GM19240 (cell line): ENCODE measurements at regions not wholly inside any gene's neighbourhood (a gene's known extent, or its start where the extent isn't known, plus 50 kb on each side); places are given as distances from the start of the nearest gene placed in this dataset.

ENCODE experiments used
- DNase-seq: peaks from one replicate; pipeline ENCODE4 v3.0.0; 2011; ENCODE audit warnings: low spot score; ENCODE audit not compliant: insufficient read length

DNA sequence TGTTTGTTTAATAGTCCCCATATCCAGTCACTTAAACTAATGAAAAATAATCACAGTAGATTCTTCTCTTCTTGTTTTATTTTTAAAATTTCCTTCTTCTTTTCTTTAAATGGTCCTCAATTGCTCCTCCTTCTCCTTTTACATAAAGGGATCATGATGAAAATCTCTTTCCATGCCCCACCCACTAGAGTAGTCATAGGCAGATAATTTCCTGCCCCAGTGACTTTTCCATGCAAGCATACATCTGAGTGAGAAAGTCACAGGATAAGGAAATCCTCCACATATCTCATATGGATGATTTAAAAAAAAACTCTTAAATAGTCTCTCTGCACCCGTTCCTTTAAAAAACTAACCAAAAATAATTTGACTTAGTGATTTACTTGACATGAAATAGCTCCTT is 552.3 kb upstream of the SETBP1 start:
- no peak for DNase-seq

DNA sequence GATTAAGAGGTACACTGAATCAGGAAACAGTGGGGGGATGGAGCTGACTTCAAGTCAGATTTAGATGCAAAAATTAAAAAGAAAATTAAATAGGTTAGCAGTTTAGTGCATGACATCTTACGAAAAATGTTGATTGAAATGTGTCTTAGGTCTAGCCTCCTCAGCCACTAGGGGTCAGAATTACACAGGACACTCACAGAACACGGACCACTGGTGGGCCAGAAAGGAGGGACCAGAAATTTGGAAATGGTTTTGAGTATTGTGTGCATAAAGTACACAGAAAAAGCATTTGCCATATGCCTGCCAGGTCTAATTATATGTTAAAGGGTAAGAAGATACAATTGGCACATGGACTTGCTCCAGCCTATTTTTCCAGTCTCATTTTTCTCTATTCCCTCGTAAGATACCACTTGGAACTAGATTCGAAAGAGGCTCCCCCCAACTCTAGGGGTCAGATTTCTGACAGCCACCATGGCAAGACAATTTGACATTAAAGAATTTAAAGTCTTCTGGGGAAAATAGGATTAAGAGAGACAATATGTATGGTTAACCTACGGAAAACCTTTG is 550.2 kb upstream of the SETBP1 start:
- DNase-seq, result peak; percentile 6

DNA sequence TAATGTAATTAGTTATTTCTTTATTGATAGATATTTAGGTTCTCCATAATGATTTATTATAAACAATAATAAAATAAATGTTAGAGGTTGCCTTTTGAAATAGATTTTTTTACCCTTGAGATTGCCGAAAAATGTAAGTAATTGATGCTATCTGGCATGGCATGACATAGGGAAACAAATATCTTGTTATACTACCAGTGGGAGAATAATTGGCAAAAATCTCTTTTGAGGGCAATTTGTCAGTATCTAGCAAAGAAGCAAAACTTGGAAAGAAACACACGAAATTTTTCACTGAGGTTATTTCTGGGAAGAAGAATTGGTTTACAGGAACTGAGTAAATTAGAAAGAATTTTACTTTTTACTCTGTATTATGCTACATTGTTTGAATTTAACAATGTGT is 547.2 kb upstream of the SETBP1 start:
- DNase-seq, result no peak

DNA sequence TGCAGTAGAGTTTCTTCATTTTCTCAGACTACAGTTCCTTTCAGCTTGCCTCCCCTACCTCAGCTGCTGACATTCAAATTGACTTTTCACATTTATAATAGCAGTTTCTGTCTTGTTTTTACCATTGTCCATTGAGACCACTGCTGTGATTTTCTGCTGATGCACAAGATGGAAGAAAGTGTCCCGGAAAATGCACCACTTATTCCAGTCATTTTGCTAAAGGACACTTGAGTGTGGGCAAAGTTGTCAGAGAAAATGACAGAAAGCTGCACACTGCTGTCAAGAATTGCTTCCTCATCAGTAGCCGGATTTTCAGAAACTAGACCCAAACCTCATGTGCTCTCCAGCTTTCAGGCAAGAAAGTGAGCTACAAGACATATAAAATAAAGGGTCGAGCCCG is 546.2 kb upstream of the SETBP1 start:
- no peak for DNase-seq

DNA sequence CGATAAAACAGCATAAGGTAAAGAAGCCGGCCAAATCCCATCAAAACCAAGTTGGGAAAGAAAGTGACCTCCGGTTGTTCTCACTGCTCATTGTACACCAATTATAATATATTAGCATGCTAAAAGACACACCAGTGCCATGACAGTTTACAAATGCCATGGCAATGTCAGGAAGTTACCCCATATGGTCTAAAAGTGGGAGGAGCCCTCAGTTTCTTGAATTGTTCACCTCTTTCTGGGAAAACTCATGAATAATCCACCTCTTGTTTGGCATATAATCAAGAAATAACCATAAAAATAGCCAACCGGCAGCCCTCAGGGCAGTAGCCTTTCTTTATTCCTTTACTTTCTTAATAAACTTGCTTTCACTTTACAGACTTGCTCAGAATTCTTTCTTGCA is 544.9 kb upstream of the SETBP1 start:
- DNase-seq, result no peak

DNA sequence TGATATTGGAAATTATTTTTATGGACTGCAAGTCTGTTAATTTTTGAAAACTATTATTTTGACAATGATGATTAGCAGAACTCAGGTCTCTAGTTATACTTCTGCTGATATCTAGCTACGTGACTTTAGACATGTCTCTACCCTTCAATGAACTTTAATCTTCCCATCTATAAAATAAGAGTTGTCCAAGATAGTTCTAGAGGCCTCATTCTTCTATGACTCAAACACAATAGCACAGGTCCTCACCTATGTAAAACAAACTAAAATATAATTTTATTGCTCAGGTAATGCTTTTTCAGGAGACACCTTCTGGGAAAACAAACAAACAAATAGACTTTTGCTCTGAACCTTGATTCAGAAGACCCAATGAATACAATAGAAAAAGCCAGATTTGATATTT is 544.4 kb upstream of the SETBP1 start:
- no peak for DNase-seq

DNA sequence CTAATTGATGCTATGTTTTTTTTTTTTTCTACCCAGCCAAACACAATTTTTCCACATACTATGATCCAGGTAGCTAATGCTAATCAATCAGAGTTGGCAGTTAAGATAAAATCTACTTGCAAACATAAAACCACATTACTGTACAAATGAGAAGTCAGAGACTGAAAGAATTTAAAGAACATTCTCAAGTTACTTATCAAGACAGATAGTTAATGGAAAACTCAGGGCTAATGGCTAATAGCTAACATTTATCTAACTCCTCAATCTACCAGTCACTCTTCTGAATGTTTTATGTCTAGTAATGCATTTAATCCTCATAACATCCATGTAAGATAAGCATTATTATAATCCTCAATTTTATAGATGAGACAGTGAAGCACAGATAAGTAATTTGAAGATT is 537.6 kb upstream of the SETBP1 start:
- DNase-seq, result no peak

DNA sequence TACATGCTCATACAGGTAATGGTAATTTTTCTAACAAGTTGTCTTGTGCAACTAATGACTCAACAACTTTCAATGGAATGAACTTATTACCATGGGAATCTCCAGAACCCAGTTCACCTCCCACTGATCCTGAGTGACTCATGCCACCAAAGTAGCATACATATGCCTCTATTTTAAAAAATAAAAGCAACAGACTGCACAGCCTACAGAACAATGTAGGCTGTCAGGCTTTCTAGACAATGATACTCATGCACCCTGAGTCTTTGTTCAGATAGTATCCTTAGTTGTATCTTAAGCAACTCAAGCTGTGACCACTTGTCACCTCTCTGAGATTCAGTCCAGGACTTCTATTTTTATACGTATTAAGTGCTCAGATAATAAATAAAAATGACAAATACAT is 531.0 kb upstream of the SETBP1 start:
- DNase-seq, result no peak

DNA sequence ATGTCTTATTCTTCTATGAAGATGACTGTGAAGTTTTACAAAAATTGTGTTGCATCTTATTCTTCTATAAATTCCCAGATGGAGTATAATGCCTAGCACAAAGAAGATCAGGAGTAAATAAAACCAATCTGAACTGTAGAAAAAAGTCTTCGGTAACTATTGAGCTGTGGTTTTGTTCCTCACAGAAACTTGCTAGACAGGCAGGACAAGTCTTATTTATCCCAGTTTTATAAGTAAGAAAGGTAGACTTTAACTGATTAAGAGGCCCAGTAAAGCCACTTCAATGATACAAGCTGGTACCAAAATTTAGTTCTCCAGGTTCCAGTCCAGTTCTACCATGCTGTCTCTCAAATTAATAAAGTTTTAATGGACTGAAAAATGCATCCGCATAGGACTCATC is 526.7 kb upstream of the SETBP1 start:
- no peak for DNase-seq

DNA sequence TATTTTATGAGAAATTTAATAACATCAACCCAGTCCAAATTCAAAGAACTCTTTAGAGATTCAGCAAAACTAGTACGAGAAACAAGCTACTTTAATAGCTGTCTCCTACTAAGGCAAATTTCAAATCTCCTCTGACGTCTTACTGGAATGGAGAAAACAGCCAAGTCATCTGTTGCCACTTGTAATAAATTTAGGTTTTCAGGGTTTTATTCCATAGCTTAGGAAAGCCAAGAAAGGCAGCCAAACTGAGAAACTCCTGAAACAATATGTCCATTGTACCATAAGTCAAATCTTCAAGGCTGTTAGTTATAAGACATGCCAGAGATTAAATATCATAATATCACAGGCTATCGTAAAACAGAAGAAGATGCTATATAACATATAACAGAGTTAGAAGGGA is 524.6 kb upstream of the SETBP1 start:
- DNase-seq, result no peak

DNA sequence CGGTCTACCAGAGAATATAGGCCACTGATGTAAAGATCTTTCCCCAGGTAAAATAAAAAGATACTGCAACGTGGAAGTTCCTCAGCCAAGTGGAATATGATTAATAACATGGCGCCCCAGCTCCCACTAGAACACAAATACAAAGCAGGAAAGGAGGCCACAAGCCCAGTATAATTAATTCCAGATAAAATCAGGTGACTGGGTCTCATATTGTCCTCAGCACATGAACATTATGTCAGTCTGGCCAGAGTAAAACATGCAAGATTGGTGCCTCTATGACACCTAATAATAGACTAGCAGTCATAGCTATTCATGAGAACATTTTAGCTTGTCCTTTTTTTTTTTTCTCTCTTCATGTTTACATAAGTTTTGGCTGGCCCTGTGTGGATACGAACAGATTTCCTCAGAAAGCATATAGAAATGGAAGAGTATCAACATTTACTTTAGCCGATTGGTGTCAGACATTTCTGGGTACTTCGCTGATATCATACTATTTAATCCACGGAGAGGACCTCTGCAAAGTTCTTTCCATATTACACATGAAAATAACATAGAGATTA is 523.8 kb upstream of the SETBP1 start:
- no peak for DNase-seq

DNA sequence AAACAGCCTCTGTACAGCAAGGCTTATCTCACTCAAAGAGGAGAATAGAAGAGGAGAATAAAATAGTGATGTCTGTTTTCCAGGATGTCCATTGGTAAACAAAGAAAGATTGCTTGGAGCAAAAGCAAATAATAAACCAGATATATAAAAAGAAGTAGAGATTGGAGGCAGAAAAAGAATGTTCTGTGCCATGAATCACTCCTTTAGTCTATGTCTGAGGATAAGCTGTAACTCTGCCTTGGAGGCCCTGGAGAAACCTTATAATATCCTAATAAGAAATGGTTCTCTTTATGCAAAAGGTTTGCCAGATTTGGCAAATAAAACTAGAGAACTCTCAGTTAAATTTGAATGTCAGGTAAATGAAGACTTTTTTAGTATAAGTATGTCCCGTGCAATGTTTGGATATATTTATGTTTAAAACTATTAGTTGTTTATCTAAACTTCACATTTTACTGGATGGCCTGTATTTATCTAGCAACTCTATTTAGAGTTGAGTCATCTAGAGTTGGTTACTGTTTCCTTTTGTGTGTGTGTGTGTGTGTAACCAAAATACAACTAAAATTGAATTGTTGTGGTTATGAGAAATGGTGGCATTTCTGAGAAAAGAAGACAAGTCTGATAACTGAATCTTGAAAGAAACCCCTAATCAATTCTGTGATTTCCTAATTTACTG is 510.3 kb upstream of the SETBP1 start:
- no peak for DNase-seq

DNA sequence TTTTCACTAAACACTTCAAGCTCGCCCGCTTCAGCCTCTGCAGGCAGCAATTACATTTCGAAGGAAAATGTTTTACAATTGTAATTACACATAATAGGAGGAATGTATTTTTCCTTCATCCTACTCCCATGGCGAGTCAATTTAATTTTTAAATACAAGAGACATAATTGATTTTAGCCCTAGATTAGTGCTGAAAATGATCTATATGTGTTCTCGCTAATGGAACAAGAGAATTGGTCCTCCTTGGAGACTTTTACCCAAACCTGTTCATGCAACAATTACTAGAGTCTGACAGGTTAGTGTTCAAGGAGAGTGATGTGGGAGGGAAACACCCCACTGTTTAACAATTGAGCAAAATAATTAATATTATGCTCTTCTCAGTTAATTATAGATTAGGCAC is 509.4 kb upstream of the SETBP1 start:
- no peak for DNase-seq

DNA sequence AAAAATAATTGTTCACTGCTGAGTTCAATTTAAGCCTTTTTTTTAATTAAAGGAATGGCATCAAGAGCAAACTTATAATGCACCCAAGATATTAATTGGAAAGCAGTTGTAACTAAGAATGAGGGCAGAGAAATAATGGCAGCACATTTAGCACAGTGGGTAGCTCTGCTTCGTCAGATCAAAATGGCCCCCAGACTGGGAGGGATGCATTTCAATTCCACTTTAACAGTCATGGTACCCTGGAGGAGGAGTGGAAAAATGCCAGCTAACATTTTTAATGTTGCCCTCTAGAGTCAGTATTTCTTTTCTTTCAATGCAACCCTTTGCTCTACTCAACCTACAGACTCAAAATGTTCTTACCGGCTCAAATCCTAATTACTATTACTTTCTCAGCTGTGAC is 504.8 kb upstream of the SETBP1 start:
- no peak for DNase-seq

DNA sequence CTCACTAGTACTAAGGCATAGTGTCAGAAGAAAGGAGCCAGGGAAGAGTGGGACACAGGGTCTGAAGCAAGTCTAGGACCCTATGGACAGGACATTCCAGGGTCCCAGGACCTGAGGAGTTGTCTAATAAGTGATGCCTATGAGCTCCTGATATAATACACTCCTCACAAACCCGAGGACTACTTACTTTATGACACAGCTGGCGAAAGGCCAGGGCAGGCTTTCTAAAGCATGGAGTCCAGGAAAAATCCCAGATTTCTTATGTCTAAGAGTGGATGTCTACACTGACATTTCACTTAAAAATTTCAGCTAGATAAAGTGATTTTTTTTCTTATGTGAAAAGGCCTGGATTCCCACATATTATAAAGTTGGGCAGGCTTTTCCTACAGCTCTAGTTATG is 502.2 kb upstream of the SETBP1 start:
- no peak for DNase-seq

DNA sequence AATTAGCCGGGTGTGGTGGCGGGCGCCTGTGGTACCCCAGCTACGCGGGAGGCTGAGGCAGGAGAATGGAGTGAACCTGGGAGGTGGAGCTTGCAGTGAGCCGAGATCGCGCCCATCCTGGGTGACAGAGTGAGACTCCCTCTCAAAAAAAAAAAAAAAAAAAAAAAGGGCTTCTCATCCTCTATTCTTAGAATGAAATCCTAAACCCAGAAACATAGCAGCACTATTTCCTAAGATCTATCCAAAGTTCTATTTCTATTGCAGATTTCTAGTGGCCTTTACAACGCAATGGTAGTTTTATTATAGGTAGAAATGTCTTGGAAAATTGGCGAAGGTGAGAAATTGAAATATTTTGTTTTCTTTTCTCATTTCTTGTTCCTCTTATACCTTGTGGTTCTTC is 501.0 kb upstream of the SETBP1 start:
- no peak for DNase-seq

DNA sequence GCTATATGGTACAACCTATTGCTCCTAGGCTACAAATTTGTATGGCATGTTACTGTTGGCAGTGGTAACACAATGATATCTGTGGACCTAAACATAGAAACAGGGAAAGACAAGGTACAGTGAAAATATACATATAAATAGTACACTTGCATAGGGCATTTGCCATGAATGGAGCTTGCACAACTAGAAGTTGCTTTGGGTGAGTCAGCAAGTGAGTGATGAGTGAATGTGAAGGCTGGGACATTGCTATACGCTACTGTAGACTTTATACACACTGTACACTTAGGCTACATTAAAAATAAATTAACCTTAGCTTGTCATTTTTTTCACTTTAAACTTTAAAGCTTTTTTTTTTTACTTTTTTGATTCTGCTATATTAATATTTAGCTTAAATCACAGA is 500.0 kb upstream of the SETBP1 start:
- DNase-seq, result no peak

DNA sequence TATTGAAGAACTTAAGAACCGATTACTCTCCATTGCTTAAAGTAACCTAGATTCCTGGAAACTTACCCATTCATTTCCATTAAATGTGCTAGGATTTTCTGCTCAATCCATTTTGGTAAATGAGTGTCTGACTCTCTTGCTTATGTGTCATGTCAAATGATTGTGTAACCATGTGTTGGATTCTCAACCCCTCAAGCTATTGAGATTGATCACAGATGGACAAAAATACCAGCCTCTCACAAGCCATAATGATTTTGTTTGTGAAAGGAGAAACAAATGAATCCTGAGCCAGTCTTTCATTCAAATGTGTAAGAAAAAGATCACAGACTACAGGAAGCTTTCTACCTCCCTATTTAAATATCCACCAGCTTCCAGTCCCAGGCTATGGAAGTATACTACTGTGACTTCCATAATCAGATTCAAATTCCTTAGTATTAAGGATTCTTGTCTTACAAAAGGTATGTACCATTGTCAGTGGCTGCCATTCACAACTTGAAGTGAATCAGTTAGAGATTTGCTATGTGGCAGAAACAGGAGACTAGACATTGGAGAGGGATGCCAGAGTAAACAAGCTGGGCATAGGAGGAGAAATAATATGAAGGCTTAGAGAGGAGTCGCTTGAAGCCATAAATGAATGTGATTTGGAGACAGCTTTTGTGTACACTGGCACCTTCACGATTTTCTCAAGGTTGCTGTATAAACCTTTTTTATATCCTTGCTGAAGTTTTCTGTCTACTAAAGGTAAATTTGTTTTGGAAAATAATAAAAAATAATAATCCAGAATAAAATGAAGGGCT is 498.5 kb upstream of the SETBP1 start:
- DNase-seq, result no peak

DNA sequence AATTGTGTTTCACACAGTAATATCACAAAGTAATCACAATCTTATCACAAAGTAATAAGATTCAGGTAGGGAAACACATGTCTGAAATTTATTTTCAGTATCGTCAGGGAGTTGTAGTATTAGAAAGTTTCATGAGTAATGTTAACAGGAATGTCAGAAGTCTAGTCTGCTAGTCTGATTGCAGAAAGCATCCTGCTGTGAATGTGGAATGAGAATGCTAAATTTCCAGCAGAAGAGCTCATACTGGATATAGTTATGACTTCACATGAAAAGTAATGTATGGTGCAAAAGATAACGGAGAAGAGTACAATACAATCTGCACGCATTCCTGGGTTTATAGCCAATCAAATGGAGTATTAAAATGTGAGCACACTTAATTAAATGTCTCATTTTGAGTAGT is 494.7 kb upstream of the SETBP1 start:
- DNase-seq, result no peak

DNA sequence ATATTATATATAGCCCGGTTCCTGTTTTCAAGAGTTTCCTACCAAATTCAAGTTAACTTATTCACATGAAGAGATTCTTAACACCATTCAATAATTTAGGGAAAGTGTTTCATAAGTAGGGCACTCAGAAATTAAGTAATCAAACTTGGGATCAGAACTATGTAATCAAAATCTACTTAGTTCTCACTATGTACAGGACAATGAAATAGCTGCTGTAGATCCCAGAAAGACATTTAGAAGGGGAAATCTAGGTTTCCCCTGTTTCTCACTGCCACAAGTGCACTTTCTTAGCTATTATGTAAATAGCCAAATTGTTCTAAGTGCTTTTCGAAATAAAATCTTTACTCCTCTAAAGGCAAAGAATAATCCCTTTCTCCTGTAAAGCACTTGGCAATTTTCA is 493.6 kb upstream of the SETBP1 start:
- DNase-seq, result no peak

DNA sequence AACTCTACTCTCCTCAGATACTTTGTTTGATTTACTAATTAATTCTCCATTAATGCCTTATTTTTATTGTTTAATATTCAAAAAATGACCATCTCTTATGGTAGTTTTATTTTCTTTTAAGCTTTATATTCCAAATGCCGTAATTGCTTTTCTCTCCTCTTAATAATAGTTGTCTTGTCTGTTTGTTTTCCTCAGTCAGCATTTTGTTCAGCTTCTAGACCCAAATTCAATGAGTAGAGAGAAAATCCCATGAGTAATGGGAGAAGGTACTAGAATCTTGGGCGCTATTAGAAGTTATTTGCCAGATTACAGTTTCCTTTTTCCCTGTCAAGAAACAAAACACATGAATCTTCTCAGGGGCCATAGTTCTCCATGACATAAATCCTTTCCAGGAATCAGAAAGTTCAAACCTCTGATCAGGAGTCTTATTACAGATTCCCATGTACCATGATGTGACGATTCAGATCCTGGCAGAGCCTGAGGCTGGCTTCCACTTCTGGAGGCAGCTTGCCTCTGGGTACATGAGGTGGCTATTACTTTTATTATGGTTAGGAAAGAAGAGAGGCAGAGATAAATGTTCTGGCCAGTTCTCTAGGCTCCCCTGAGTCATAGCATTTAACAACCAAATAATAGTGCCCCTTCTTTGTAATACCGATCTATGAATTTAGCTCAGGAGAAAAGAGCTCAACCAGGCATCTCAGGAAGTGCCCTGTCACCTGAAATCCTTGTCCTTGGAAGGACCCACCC is 485.1 kb upstream of the SETBP1 start:
- DNase-seq, result no peak
